PC-3 (cell line): ENCODE measurements at regions not wholly inside any gene's neighbourhood (a gene's known extent, or its start where the extent isn't known, plus 50 kb on each side); places are given as distances from the start of the nearest gene placed in this dataset.

Experiments used
- CTCF ChIP-seq: fragments of 300-600 bp; sonication (generic); conservative IDR thresholded peaks from 2 replicates; pipeline ENCODE4 v1.5.1; 2017; ENCODE audit warnings: antibody characterized with exemption, low read depth, mild to moderate bottlenecking, low read length
- EZH2phosphoT487 ChIP-seq: fragments of 300-600 bp; sonication (generic); IDR thresholded peaks from 2 replicates; pipeline ENCODE4 v1.6.1; 2018; ENCODE audit warnings: mild to moderate bottlenecking, antibody characterized with exemption, low read length, borderline replicate concordance

- TF ChIP-seq CTCF, result no peak
- TF ChIP-seq EZH2phosphoT487, result no peak
Measured at GRCh38 chr15:70274255-70274880, 176.7 kb upstream of the TLE3 start.
